OCI-LY3 (cell line): ENCODE measurements at regions not wholly inside any gene's neighbourhood (a gene's known extent, or its start where the extent isn't known, plus 50 kb on each side); places are given as distances from the start of the nearest gene placed in this dataset.

ENCODE experiments used
- H2AFZ ChIP-seq: fragments of 200-600, 300-600 bp; shearing (Covaris generic); 2 replicates; pipeline ENCODE4 v1.6.0; 2014; ENCODE audit warnings: antibody characterized with exemption, low read depth, low read length
- H3K27ac ChIP-seq: fragments of 200-600, 300-600 bp; sonication (generic); 2 replicates; pipeline ENCODE4 v1.5.1; 2014; ENCODE audit warnings: mild to moderate bottlenecking, low read length, moderate library complexity, mixed read lengths
- H3K27me3 ChIP-seq: fragments of 200-600, 300-600 bp; sonication (generic); 2 replicates; pipeline ENCODE4 v1.6.1; 2014; ENCODE audit warnings: low read depth, low read length, mixed read lengths
- H3K36me3 ChIP-seq: fragments of 200-600, 300-600 bp; sonication (generic); replicated peaks from 2 replicates; pipeline ENCODE3; 2014; ENCODE audit warnings: low read depth, low read length, mixed read lengths
- H3K4me1 ChIP-seq: fragments of 300-600, 200-600 bp; sonication (generic); 2 replicates; pipeline ENCODE4 v1.6.1; 2014; ENCODE audit warnings: low read length, mixed read lengths
- H3K4me2 ChIP-seq: fragments of 200-600, 300-600 bp; sonication (generic); 2 replicates; pipeline ENCODE4 v1.6.1; 2014; ENCODE audit warnings: low read length, mixed read lengths
- H3K4me3 ChIP-seq: fragments of 300-600, 200-600 bp; sonication (generic); 2 replicates; pipeline ENCODE4 v1.5.1; 2014; ENCODE audit warnings: antibody characterized with exemption, mild to moderate bottlenecking, low read length, moderate library complexity
- H3K79me2 ChIP-seq: fragments of 300-600, 200-600 bp; shearing (Covaris generic); 2 replicates; pipeline ENCODE4 v1.6.1; 2014; ENCODE audit warnings: mild to moderate bottlenecking, low read length, mixed read lengths
- H3K9ac ChIP-seq: fragments of 300-600, 200-600 bp; shearing (Covaris generic); 2 replicates; pipeline ENCODE4 v1.6.0; 2014; ENCODE audit warnings: mild to moderate bottlenecking, low read length, moderate library complexity
- H3K9me3 ChIP-seq: fragments of 200-600, 300-600 bp; shearing (Covaris generic); 2 replicates; pipeline ENCODE4 v1.6.1; 2014; ENCODE audit warnings: low read length, mixed read lengths; ENCODE audit not compliant: insufficient read depth
- H4K20me1 ChIP-seq: fragments of 200-600, 300-600 bp; sonication (generic); 2 replicates; pipeline ENCODE4 v1.6.1; 2016; ENCODE audit warnings: low read length, mixed read lengths; ENCODE audit not compliant: insufficient read depth
- CTCF ChIP-seq: fragments of 200-600, 300-600 bp; sonication (generic); IDR thresholded peaks from 2 replicates; pipeline ENCODE4 v1.5.1; 2014; ENCODE audit warnings: antibody characterized with exemption, low read length, low read depth
- EZH2phosphoT487 ChIP-seq: fragments of 200-600 bp; shearing (Covaris generic); IDR thresholded peaks from 2 replicates; pipeline ENCODE4 v1.6.1; 2018; ENCODE audit warnings: antibody characterized with exemption, mixed run types, low read depth

DNA sequence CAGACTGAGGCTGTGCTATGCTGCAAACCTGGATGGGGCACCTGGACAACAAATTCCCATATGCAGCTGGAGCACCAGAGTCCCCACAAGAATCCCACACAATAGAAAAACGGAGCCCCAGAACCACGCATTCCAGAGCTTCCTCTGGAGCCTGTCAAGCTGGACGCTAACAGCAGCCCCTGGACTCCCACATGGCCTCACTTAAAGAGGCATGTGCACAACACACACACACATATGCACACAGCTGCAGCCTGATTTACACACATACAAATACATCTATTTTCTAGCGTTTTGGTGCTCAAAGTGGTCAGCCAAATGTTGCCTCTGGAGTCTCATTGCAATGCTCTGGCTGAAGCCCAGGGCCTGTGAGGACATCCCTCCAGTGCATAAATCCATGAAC, 632.7 kb upstream of the ID2 start:
- Histone ChIP-seq H3K4me3 (no peak overlapping the region), H3K4me2 (no peak overlapping the region)

GRCh38 chr2:8049851-8050571, 631.8 kb upstream of the ID2 start:
- H3K4me1 ChIP-seq: peaks cover 21% of the 10 kb centered on the region
- H3K4me3 ChIP-seq: peak overlapping the region; percentile 8; the same call in 1 of the 2 replicates
- H3K4me2 ChIP-seq: peak overlapping the region; percentile 37; the same call in 1 of the 2 replicates
- H3K27ac ChIP-seq: no peak overlapping the region
- H3K9me3 ChIP-seq: no peaks in the 10 kb centered on the region
- peak overlapping the region; percentile 23; the same call in 1 of the 2 replicates for H2AFZ ChIP-seq
- H3K27me3 ChIP-seq: no peaks in the 10 kb centered on the region
- no peaks in the 10 kb centered on the region for H4K20me1 ChIP-seq
- no peak for TF ChIP-seq EZH2phosphoT487
- no peak for TF ChIP-seq CTCF
- no peaks in the 10 kb centered on the region for H3K36me3 ChIP-seq
- H3K9ac ChIP-seq: no peak overlapping the region
- no peaks in the 10 kb centered on the region for H3K79me2 ChIP-seq

More for the DNA sequence above, 632.7 kb upstream of the ID2 start:
- no peaks in the 10 kb centered on the region for H3K9me3 ChIP-seq
- H4K20me1 ChIP-seq: no peaks in the 10 kb centered on the region
- no peaks in the 10 kb centered on the region for H3K36me3 ChIP-seq
- no peaks in the 10 kb centered on the region for H3K79me2 ChIP-seq
- no peaks in the 10 kb centered on the region for H3K27me3 ChIP-seq
- no peak overlapping the region for H3K27ac ChIP-seq
- no peak for TF ChIP-seq EZH2phosphoT487
- TF ChIP-seq CTCF: no peak
- H3K4me1 ChIP-seq: peaks cover 21% of the 10 kb centered on the region
- H3K9ac ChIP-seq: no peak overlapping the region
- no peak overlapping the region for H2AFZ ChIP-seq

DNA sequence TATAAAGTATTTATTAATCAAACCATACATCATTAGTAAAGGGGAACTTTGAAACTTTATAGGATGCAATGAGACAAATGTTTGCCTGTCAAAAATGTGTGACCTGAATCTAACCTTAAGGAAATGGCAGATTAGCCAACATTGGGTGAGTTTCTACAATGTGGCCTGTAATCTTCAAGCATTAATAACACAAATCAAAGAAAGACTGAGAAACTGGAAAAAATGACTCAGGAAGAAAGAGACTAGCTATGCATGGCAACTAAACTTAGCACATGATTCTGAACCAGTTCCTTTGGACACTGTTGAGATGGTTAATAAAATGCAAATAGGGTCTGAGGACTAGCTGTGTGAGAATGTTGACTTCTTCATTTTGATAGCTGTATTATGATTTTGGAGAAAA, 628.6 kb upstream of the ID2 start:
- TF ChIP-seq EZH2phosphoT487 (no peak), CTCF (no peak)
- no peaks in the 10 kb centered on the region for H3K79me2 ChIP-seq
- peaks cover 4% of the 10 kb centered on the region; the same call in 1 of the 2 replicates for H3K9me3 ChIP-seq

GRCh38 chr2:8054070-8054469, 627.8 kb upstream of the ID2 start:
- no peak overlapping the region for H3K4me3 ChIP-seq
- H3K9me3 ChIP-seq: peaks cover 4% of the 10 kb centered on the region; the same call in 1 of the 2 replicates
- H3K4me2 ChIP-seq: no peak overlapping the region
- H4K20me1 ChIP-seq: no peaks in the 10 kb centered on the region
- H3K4me1 ChIP-seq: peaks cover 31% of the 10 kb centered on the region
- TF ChIP-seq EZH2phosphoT487 (no peak), CTCF (no peak)
- no peak overlapping the region for H3K27ac ChIP-seq
- H2AFZ ChIP-seq: no peak overlapping the region
- H3K36me3 ChIP-seq: no peaks in the 10 kb centered on the region
- no peaks in the 10 kb centered on the region for H3K79me2 ChIP-seq
- H3K27me3 ChIP-seq: no peaks in the 10 kb centered on the region
- H3K9ac ChIP-seq: no peak overlapping the region

More for the DNA sequence above, 628.6 kb upstream of the ID2 start:
- no peaks in the 10 kb centered on the region for H4K20me1 ChIP-seq
- H3K27ac ChIP-seq: no peak overlapping the region
- peaks cover 22% of the 10 kb centered on the region for H3K4me1 ChIP-seq
- no peaks in the 10 kb centered on the region for H3K36me3 ChIP-seq
- no peak overlapping the region for H3K4me3 ChIP-seq
- H2AFZ ChIP-seq: no peak overlapping the region
- H3K4me2 ChIP-seq: no peak overlapping the region
- no peaks in the 10 kb centered on the region for H3K27me3 ChIP-seq
- no peak overlapping the region for H3K9ac ChIP-seq
